ENCODE measurements at regions not wholly inside any gene's neighbourhood (a gene's known extent, or its start where the extent isn't known, plus 50 kb on each side); places are given as distances from the start of the nearest gene placed in this dataset.

GRCh38 chr12:98073610-98074009 lies 441.8 kb upstream of the TMPO start:
- Histone ChIP-seq H3K79me2 (ENCODE audit: control insufficient read depth, insufficient read depth, low read length) (no peaks in the 10 kb centered on the region), H3K27me3 (ENCODE audit: control insufficient read depth, extremely low read depth, insufficient read depth, low read length) (no peaks in the 10 kb centered on the region), H3K4me3 (ENCODE audit: control insufficient read depth in 2 of 3, extremely low read depth in 1 of 3, insufficient read depth in 2 of 3, low read depth in 1 of 3, low read length in 3 of 3) (no peak overlapping the region), H3K4me2 (ENCODE audit: control insufficient read depth, extremely low read depth, insufficient read depth, low read depth, low read length) (no peak overlapping the region), H3K36me3 (ENCODE audit: control insufficient read depth in 2 of 2, extremely low read depth in 1 of 2, insufficient read depth in 2 of 2, low read length in 2 of 2) (no peaks in the 10 kb centered on the region), H3K27ac (ENCODE audit: control insufficient read depth, insufficient read depth, low read length) (no peak overlapping the region), H2AFZ (ENCODE audit: control insufficient read depth, low read length) (no peak overlapping the region), H3K9me3 (ENCODE audit: control insufficient read depth, low read depth, low read length) (no peaks in the 10 kb centered on the region), H3K9me1 (ENCODE audit: control insufficient read depth, extremely low read depth, insufficient read depth, low read length) (no peaks in the 10 kb centered on the region), H3K4me1 (ENCODE audit: control insufficient read depth, extremely low read depth, insufficient read depth, low read length) (no peaks in the 10 kb centered on the region), H4K20me1 (ENCODE audit: control insufficient read depth, extremely low read depth, insufficient read depth, low read length) (no peaks in the 10 kb centered on the region), H3K9ac (ENCODE audit: control insufficient read depth, extremely low read depth, insufficient read depth, low read length) (no peak overlapping the region)
- TF ChIP-seq CTCF (optimal IDR thresholded peaks at IDR 0.05 in 1 of 3, IDR thresholded peaks at IDR 0.05 in 1 of 3, conservative IDR thresholded peaks at IDR 0.05 in 1 of 3; ENCODE audit: extremely low read depth in 1 of 3, insufficient read depth in 2 of 3, low read length in 3 of 3) (no peak), EZH2 (IDR thresholded peaks at IDR 0.05; ENCODE audit: low read length) (no peak)
- DNase-seq (ENCODE audit: low read depth, low spot score) (no peak), FAIRE-seq (no peak)
- dilution Hi-C loops (cut with MboI; ENCODE audit: extremely low pct_ligation_motif_present, low sequenced_read_pairs): no loop called here

GRCh38 chr12:98074286-98074685 lies 441.1 kb upstream of the TMPO start:
- Histone ChIP-seq H3K4me1 (ENCODE audit: control insufficient read depth, extremely low read depth, insufficient read depth, low read length) (no peaks in the 10 kb centered on the region), H2AFZ (ENCODE audit: control insufficient read depth, low read length) (no peak overlapping the region), H3K27me3 (ENCODE audit: control insufficient read depth, extremely low read depth, insufficient read depth, low read length) (no peaks in the 10 kb centered on the region), H3K9me3 (ENCODE audit: control insufficient read depth, low read depth, low read length) (no peaks in the 10 kb centered on the region), H3K9me1 (ENCODE audit: control insufficient read depth, extremely low read depth, insufficient read depth, low read length) (no peaks in the 10 kb centered on the region), H3K9ac (ENCODE audit: control insufficient read depth, extremely low read depth, insufficient read depth, low read length) (no peak overlapping the region), H3K27ac (ENCODE audit: control insufficient read depth, insufficient read depth, low read length) (no peak overlapping the region), H3K79me2 (ENCODE audit: control insufficient read depth, insufficient read depth, low read length) (no peaks in the 10 kb centered on the region), H3K4me2 (ENCODE audit: control insufficient read depth, extremely low read depth, insufficient read depth, low read depth, low read length) (no peak overlapping the region), H3K4me3 (ENCODE audit: control insufficient read depth in 2 of 3, extremely low read depth in 1 of 3, insufficient read depth in 2 of 3, low read depth in 1 of 3, low read length in 3 of 3) (no peak overlapping the region), H3K36me3 (ENCODE audit: control insufficient read depth in 2 of 2, extremely low read depth in 1 of 2, insufficient read depth in 2 of 2, low read length in 2 of 2) (no peaks in the 10 kb centered on the region), H4K20me1 (ENCODE audit: control insufficient read depth, extremely low read depth, insufficient read depth, low read length) (no peaks in the 10 kb centered on the region)
- DNase-seq (ENCODE audit: low read depth, low spot score): no peak
- FAIRE-seq: no peak
- dilution Hi-C loops (cut with MboI; ENCODE audit: extremely low pct_ligation_motif_present, low sequenced_read_pairs): no loop called here
- TF ChIP-seq CTCF (optimal IDR thresholded peaks at IDR 0.05 in 1 of 3, IDR thresholded peaks at IDR 0.05 in 1 of 3, conservative IDR thresholded peaks at IDR 0.05 in 1 of 3; ENCODE audit: extremely low read depth in 1 of 3, insufficient read depth in 2 of 3, low read length in 3 of 3): no peak

Measured in keratinocyte (primary cell).